Suprapubic skin (tissue), 3 donors: ENCODE measurements at regions not wholly inside any gene's neighbourhood (a gene's known extent, or its start where the extent isn't known, plus 50 kb on each side); places are given as distances from the start of the nearest gene placed in this dataset.

Experiments used
- CTCF ChIP-seq, 2 donors: fragments of 200-600 bp in 1 of 2; fragments of 450-650 bp in 1 of 2; sonication (generic) in 1 of 2; IDR thresholded peaks; one replicate each; pipeline ENCODE4 v1.5.1; 2016 to 2019; ENCODE audit warnings: antibody characterized with exemption in 2 of 2, mild to moderate bottlenecking in 1 of 2, moderate library complexity in 1 of 2
- POLR2A ChIP-seq, 2 donors: fragments of 450-650 bp; IDR thresholded peaks; one replicate each; pipeline ENCODE4 v1.6.1; 2017; ENCODE audit warnings: antibody characterized with exemption in 2 of 2, mild to moderate bottlenecking in 2 of 2, moderate library complexity in 2 of 2

GRCh38 chr12:70042675-70043074 is 200.6 kb upstream of the CNOT2 start:
- no peak for TF ChIP-seq POLR2A (IDR thresholded peaks at IDR 0.05)
- no peak for TF ChIP-seq CTCF (IDR thresholded peaks at IDR 0.05)
